Posterior cingulate gyrus (tissue), 11 donors: ENCODE measurements at regions not wholly inside any gene's neighbourhood (a gene's known extent, or its start where the extent isn't known, plus 50 kb on each side); places are given as distances from the start of the nearest gene placed in this dataset.

Source experiments
- DNase-seq, 10 donors: peaks; one replicate each; pipeline versions ENCODE4 v3.0.0 to v3.0.0-alpha.2; 2020 to 2021; ENCODE audit warnings: mixed read lengths in 3 of 10
- intact Hi-C: fragments of 100-400 bp; cut with DNase I; formaldehyde crosslinking; loops from one replicate; pipeline ENCODE4 v1.15.1; 2023

DNA sequence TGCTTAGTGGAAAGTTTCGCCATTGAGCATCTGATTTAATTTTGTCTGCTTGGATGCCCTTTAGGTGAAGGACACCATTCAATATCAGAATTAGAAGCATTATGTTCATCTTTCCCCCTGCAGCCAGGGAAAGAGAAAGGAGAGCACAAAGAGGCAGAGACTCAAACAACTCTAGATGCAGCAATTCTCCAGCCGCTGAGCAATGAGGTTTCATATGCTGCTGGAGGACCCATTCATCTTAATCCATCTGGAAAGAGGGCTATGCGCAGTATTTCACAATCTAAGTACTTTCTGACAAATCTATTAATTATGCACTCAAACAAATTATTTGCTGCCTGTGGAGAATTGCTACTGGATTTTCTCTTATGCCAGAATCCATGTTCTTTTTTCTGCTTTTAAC, 527.0 kb upstream of the TUSC1 start:
- no peak for DNase-seq
- intact Hi-C loops = no loop called here

DNA sequence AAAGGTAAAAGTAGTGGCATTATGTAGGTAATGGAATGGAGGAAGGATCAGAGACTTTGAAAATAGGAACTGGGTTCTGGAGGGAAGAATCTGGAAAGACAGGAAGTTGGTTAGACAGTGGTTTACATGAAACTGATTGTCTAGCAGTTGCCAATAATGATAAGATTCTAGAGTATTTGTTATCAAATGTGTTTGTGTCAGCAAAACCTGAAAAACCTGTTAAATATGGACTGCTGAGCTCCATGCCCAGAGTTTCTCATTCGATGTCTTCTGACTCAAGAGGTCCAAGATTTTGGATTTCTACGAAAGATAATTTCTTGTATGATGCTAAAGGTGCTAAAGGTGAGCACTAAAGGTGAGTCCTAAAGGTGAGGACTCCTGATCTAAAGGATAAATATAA, 515.0 kb upstream of the TUSC1 start:
- intact Hi-C loops = no loop called here
- no peak for DNase-seq

DNA sequence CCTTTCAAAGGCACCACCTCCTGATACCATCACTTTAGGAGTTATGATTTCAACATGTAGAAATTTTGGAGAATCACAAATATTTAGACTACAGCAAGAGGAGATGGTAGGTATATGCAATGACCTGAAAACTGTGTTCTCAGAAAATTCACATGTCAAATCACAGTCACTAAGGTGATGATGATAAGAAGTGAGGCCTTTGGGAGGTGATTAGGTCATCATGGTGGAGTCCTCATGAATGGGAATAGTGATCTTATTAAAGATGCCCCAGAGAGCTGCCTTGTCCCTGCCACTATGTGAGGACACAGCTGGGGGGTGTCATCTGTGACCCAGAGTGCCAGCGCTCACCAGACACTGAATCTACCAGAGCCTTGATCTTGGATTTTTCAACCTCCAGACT, 513.5 kb upstream of the TUSC1 start:
- DNase-seq = no peak
- intact Hi-C loops = no loop called here

DNA sequence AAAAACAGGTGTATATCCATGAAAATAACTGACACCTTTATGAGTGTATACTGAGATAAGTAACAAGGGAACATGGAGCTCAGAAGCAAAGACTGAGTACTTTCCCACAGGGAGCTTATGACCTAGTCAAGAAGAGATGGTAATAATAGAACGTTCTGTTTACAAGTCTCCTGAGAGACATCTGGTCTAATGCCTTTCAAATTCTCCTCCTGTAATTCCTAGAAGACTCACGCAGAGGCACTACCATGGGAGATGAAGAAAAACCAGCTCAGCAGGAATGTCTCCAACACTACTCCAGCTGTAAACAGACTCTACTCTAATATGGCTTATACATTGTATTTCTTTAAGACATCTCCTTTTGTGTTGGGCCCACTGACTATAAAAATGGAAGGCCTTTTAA, 503.6 kb upstream of the TUSC1 start:
- intact Hi-C loops = no loop called here
- no peak for DNase-seq

DNA sequence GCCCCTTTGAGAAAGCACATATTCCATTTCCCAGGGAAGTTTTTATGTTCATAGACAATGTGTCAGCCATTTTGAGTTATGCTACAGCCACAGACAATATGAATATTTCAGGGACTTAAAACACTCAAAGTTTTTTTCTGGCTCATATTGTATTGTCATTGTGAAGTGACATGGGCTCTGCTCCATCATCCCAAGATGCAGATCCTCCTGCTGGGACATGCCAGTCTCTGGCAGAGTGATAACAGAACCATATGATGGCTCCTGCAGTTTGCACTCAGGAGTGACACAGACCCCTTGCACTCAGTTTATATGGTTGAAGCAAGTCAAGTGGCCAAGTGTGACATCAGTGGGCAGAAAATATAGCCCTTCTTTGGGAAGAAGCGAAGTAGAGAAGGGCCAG, 498.4 kb upstream of the TUSC1 start:
- no peak for DNase-seq
- intact Hi-C loops = no loop called here

DNA sequence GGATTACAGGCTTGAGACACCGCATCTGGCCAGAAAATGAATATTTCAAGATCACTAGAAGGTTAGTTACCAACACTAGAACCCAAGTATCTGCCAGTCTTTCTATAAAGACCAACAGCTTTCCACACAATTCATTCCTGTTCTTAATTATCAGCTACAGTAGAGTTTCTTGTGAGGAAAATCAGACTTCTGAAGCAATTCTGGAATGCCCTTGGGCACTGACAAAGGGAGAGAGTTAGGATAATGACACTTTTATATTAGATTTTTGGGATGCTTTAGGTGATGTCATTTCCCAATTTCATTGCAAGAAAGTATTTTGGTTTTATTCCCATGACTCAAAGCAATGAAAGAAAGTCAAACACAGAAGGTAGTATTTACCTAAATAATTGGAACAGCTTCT, 497.0 kb upstream of the TUSC1 start:
- intact Hi-C loops = no loop called here
- DNase-seq = no peak

DNA sequence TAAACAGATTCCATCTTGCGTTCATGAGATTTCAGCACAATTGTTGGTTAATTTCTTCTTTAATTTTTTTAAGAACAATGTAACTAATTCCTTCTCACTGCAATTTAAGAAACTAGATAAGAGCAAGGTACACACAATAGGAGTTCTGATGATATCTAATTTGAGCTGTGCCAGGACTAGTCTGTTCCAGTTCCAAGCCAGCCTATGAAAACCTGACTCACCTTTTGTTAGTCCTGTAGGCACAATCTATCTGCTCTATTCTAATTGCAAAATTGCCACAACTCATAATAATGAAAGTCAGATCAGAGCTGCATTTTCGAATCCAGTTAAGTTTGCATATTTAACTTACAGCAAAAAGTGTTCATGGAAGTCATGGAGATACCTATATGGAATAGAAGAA, 494.1 kb upstream of the TUSC1 start:
- intact Hi-C loops = no loop called here
- no peak for DNase-seq

DNA sequence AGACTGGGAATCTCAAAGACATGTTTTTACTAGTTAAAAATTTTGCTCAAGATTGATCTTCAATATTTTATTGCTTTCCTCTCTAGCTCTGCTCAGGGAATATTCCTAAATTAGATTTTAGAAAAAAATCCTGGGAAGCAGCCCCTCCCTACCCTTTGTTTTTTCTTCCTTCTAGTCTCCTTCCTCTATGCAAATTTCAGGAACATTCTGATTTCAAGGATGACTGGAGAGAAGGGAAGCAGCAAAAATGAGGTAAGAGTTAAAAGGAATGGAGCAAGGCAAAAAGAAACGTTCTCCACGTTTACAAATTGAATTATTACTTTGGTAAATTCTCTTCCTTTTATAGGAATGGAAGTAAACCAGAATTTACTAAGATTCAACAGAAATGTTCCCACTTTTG, 493.4 kb upstream of the TUSC1 start:
- intact Hi-C loops = no loop called here
- DNase-seq = no peak

DNA sequence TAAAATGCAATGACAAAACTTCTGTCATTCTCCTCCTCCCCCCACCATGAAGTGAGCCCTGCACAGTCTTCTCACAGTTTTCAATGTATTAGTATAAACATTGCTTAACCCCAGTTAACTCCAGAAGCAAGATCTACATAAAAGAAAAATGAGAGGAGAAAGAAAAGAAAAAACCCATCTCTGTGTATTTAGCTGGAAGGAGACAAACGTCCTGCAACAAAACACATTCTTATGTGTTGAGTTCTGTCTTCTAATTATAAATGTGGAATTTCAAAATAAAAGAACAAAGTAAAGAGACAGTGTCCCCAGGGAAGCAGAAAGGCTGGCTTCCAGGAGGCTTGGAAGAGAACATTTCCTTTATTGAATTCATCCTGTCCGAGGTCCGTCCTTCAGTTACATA, 491.9 kb upstream of the TUSC1 start:
- DNase-seq = no peak
- intact Hi-C loops = no loop called here

DNA sequence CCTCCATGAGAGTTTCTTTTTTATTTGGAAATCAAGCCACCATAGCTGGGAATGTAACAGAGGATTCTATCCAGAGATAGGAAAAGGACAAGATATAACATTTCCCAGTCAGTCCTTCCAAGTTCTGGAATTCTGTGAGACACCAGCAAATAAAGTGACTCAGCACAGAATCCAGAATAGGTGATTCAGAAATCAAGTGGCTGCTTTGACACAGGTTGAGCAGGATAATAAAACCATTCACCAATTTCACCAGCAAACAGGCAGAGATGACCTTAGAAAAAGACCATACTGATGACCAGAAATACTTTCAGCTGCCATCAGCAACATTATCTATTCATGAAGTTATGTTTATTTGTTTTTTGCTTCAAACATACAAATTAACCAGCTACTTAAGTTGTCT, 491.5 kb upstream of the TUSC1 start:
- DNase-seq = no peak
- intact Hi-C loops = no loop called here

DNA sequence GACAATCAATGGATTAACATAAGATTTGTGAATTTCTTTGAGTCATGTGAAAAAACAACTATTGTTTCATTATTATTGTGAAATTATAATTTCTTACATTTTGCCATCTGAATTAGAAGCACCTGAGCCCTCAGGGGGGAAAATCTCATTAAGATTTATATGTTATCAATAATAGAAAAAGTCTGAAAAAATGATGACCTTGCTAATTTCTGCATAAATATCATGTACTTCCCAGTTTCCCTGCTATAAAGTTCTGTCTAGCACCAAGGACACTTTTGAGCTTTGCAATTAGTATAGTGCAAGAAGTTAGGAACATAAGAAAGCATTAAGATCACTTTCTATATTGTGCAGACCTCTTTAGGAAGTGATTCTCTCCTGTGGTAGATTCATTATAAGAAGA, 488.3 kb upstream of the TUSC1 start:
- no peak for DNase-seq
- intact Hi-C loops = no loop called here

DNA sequence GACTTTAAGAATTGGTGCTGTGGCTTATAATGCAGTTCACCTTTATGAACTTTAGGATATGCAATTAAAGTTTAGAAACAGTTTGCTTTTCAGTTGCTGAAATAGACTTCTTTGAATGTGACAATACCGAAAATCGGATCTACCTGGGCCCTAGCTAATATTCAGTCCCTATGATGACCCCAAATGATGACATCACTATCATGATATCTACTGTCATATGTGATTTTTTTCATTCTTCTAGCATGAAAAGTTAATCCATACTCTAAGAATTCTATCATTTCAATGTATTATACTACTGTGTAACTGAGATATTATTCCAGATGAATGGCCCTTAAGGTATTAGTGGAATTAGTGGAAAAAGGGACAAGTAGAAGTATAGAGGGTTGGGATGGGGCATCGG, 487.2 kb upstream of the TUSC1 start:
- intact Hi-C loops = no loop called here
- DNase-seq = no peak

DNA sequence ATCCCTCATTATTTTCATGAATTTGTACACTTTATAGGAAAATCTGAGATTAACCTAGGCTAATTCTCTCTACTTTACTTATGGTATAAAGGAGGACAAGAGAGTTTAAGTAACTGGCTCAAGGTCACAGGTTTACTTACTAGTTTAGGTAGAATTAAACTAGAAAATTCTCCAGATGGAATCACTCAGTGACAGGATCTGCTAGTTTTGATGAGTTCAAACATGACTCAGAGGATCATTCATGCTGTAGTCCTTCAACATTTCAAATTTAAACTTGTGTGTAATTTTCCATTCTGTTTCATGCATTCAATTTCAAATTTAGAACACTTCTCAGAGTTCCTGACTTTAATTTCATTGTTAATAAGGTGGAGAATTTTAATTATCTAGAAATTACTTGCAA, 485.7 kb upstream of the TUSC1 start:
- intact Hi-C loops = no loop called here
- no peak for DNase-seq

DNA sequence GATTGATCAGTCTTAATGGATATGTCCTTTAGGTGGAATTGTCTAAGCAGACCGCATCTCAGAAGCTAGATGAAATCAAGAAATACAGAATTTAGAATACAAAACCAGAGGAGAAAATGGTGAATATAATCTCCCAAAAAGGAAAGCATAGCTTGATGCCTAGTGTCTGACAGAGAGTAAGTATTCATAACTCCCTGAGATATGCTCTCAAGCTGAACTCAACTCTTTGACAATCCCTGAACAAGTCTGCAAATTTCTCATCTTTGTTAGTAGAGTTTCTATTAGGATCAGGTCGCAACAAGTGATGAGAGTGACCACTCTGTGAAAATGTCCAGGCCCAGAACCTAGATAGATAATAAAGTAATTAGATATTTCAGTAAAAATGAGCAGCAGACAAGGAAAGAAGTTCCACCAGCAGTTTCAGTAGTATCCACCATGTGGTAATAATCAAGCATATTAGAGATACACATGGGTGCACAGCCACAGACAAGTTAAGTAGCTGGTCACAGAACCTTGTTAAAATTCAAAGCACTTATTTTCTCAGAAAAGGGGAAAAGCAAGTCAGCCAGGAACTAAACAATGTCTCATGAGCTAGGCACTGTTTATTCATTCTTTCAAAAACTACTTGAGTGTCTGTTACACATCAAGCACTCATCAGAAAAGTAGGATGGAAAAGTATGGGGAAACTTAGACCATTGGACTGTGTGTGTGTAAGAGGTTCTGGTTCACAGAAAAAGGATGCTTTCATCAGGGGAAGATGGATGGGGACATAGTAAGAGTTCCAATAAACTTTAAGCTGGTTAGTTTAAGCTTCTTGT, 481.5 kb upstream of the TUSC1 start:
- intact Hi-C loops = no loop called here
- no peak for DNase-seq

DNA sequence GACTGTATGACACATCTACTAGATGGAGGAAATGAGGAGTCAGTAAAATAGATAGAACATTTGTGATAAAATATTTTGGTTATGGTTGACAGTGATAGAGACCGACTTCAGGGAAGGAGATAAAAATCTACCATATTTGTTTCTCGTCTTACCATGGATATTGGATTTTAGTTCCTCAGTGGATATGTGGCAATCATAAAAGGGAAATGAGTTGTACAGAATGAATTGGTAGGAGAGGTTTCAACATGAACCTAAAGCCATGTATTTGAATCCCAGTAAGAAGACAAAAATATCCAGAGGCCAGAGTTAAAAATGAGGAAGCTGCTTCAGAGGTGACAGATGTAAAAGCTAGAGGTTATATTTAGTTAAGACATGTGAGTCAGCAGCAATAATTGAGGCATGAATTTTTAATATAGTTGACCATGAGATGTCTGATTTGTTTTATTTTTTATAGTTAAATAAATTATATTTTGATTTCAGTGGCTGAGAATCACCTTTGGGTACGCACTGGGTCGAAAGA, 480.4 kb upstream of the TUSC1 start:
- DNase-seq = no peak
- intact Hi-C loops = no loop called here

DNA sequence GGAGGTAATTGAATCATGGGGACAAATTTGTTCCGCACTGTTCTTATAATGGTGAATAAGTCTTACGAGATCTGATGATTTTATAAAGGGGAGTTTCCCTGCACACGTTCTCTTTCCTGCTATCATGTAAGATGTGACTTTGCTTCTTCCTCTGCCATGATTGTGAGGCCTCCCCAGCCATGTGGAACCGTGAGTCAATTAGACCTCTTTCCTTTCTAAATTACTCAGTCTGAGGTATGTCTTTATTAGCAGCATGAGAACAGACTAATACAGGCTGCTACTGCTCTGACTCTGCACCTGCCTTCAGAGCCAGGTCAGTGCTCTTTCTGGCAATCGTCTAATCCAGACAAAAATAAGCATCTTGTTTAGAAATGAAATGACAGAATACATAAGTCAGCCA, 479.2 kb upstream of the TUSC1 start:
- intact Hi-C loops = no loop called here
- no peak for DNase-seq

DNA sequence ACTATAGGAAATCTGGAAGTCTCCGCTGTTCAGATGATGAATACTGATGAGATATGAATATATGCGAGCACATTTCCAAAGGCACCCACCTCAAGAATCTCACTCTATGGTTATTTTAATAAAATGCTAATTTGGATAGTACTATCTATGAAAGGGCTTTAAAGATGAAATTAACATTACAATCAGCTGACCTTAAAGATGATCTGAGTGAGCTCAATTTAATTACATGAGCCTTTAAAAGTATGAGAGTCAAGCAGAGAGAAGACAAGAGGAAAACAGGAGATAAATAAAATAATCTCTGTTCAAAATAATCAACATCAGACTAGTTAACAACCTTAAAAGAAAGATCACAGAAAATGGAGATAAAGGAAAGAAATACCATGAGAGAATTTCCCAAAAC, 474.1 kb upstream of the TUSC1 start:
- intact Hi-C loops = no loop called here

DNA sequence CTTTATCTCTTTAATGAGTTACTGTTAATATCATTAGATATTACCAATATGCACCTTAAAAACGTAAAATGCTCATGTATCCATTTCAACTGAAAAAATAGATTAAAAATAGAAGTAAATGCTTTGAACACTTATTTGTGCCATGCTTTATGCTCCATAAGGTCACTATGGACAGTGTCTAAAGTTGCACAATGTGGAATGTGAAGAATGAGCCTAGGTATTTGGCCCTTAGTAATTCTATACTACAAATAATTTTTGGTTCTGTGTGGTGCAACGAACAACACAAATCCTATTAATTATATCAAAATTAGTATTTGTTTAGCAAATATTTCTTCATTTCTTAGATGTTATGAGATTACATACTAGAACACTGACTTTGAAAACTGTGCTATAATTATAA, 469.9 kb upstream of the TUSC1 start:
- no peak for DNase-seq
- intact Hi-C loops = no loop called here

More for the DNA sequence above, 474.1 kb upstream of the TUSC1 start:
- DNase-seq = no peak

DNA sequence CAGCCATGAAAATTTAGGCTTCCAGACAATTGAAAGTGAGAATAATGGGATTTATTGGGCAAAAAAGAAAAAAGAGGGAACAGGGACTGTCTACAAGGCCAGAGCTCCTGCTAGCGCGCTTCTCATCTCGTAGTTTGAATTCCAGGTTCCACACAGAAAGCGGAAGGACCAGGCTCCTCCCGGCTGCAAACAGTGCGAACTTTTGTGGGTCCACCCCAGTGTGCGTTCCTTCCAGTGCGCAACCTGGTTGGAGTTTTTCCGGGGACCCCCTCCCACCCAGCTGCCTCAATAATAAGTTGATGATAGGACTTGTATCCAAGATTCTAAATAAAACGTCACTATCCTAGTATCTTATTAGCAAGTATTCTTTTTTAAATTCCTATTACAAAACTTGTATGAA, 467.7 kb upstream of the TUSC1 start:
- peak in 1 of 10 donors; percentile 55 for DNase-seq
- intact Hi-C loops = no loop called here

DNA sequence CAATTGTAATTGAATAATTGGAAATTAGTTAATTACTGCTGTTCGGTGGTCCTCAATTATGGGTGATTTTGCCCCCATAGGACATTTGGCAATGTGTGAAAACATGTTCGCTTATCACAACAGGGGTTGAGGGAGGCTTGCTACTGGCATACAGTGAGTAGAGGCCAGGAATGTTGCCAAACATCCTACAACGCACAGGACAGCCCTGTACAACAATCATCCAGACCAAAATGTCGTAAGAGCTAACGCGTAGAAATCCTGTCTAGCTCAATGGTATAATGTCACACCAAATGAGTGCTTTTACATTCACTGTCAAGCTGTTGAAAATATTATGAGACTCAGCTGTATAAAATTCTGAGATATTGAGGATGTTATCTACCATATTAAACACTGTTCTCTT, 464.4 kb upstream of the TUSC1 start:
- no peak for DNase-seq
- intact Hi-C loops = no loop called here

DNA sequence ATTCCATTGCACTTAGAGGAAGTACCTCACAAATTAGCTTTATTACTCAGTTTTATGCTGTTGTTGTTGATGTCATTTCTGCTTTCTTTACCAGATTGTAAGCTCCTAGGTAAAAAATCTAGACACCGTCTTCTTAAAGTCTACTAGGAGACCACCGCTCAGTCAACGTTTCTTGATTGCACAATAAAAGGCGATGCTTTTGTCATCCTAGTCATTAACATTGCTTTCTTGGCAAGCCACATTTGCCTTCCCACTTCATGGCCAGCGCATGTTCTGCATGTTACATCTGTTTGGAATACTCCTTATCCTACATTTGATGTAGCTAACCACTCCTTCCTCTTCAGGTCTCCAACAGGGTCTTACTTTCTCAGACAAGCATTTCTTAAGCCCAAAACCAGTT, 464.0 kb upstream of the TUSC1 start:
- DNase-seq = no peak
- intact Hi-C loops = no loop called here

DNA sequence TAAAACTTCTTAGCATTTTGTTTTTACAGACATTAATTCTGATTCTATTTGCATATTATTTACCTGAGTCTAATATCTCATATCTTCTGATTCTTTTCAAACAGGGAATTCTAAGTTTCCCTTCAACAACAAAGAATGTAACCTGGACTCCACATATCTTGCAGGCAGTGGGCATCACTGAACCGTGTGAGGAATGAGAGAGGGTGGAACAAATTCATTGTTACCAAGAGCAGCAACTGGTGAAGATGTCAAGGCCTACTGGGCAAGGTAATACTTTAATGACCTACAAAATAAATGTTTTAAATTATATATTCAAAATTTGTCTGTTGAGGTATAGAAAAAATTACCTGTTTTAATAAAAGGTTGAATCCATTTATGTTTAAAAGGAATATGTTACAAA, 455.3 kb upstream of the TUSC1 start:
- intact Hi-C loops = no loop called here
- no peak for DNase-seq
